Ishikawa (cell line): ENCODE measurements at regions not wholly inside any gene's neighbourhood (a gene's known extent, or its start where the extent isn't known, plus 50 kb on each side); places are given as distances from the start of the nearest gene placed in this dataset.

Experiments
- CREB1 ChIP-seq: IDR thresholded peaks from 2 replicates; pipeline ENCODE4 v1.6.1; 2012; ENCODE audit warnings: low read depth
- EGR1 ChIP-seq: IDR thresholded peaks from 2 replicates; pipeline ENCODE4 v1.6.1; 2012
- EP300 ChIP-seq: IDR thresholded peaks from 2 replicates; pipeline ENCODE4 v1.6.1; 2012; ENCODE audit warnings: borderline replicate concordance
- FOXM1 ChIP-seq: IDR thresholded peaks from 2 replicates; pipeline ENCODE4 v1.6.1; 2012; ENCODE audit warnings: low read depth, borderline replicate concordance
- NFIC ChIP-seq: IDR thresholded peaks from 2 replicates; pipeline ENCODE4 v1.6.1; 2012
- RAD21 ChIP-seq: IDR thresholded peaks from 2 replicates; pipeline ENCODE4 v1.6.1; 2012; ENCODE audit warnings: low read depth
- REST ChIP-seq: IDR thresholded peaks from 2 replicates; pipeline ENCODE4 v1.6.1; 2012; ENCODE audit warnings: low read depth, mild to moderate bottlenecking
- TAF1 ChIP-seq: IDR thresholded peaks from 2 replicates; pipeline ENCODE4 v1.6.1; 2012; ENCODE audit warnings: low read depth, mild to moderate bottlenecking
- TEAD4 ChIP-seq: IDR thresholded peaks from 2 replicates; pipeline ENCODE4 v1.6.1; 2012
- USF1 ChIP-seq: IDR thresholded peaks from 2 replicates; pipeline ENCODE4 v1.6.1; 2012
- ZBTB7A ChIP-seq: IDR thresholded peaks from 2 replicates; pipeline ENCODE4 v1.6.1; 2012; ENCODE audit warnings: low read depth
- TF ChIP-seq, protein P1 (sequence below): IDR thresholded peaks from 2 replicates; pipeline ENCODE4 v1.6.1; 2012

- no peak for TF ChIP-seq REST
- no peak for TF ChIP-seq RAD21
- TF ChIP-seq TEAD4: no peak
- no peak for TF ChIP-seq ZBTB7A
- TF ChIP-seq NFIC: no peak
- TF ChIP-seq EP300: no peak
- no peak for TF ChIP-seq TAF1
- TF ChIP-seq FOXM1: no peak
- no peak for TF ChIP-seq EGR1
- TF ChIP-seq, protein P1, sequence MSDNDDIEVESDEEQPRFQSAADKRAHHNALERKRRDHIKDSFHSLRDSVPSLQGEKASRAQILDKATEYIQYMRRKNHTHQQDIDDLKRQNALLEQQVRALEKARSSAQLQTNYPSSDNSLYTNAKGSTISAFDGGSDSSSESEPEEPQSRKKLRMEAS: no peak
- no peak for TF ChIP-seq USF1
- TF ChIP-seq CREB1: no peak
Measured at GRCh38 chr2:55111570-55112228, 61.4 kb upstream of the RTN4 start.
